ENCODE measurements at regions not wholly inside any gene's neighbourhood (a gene's known extent, or its start where the extent isn't known, plus 50 kb on each side); places are given as distances from the start of the nearest gene placed in this dataset.

DNA sequence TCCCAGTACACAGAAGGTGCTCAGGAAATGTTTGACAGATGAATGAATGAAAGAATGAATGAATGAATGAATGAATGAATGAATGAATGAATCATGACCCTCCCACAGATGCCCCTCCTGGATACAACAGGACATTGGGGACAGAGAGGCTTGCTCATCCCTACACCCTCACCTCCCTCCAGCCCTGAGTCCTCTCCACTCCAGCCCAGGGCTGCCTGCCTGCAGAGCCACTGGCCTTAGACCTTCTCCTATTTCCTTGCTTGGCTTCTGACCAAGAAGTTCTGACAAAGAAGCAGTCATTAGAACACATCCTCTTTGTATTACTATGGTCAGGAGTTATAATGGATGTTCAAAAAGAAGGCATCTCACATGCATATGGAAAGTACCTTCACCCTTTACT lies 240.7 kb upstream of the DAPK1 start:
- Histone ChIP-seq H3K27me3 (ENCODE audit: insufficient read depth in 3 of 3, low read length in 2 of 3) (no peaks in the 10 kb centered on the region), H3K36me3 (ENCODE audit: insufficient read depth in 1 of 2, low read depth in 1 of 2) (no peaks in the 10 kb centered on the region), H3K9me3 (no peaks in the 10 kb centered on the region), H3K4me3 (no peak overlapping the region), H3K4me1 (peaks cover 7% of the 10 kb centered on the region), H3K27ac (no peak overlapping the region)
- ATAC-seq (peak in 3 of 4 donors; percentile 53 to 70 (median 54)), DNase-seq (no peak)
- TF ChIP-seq, protein P1, sequence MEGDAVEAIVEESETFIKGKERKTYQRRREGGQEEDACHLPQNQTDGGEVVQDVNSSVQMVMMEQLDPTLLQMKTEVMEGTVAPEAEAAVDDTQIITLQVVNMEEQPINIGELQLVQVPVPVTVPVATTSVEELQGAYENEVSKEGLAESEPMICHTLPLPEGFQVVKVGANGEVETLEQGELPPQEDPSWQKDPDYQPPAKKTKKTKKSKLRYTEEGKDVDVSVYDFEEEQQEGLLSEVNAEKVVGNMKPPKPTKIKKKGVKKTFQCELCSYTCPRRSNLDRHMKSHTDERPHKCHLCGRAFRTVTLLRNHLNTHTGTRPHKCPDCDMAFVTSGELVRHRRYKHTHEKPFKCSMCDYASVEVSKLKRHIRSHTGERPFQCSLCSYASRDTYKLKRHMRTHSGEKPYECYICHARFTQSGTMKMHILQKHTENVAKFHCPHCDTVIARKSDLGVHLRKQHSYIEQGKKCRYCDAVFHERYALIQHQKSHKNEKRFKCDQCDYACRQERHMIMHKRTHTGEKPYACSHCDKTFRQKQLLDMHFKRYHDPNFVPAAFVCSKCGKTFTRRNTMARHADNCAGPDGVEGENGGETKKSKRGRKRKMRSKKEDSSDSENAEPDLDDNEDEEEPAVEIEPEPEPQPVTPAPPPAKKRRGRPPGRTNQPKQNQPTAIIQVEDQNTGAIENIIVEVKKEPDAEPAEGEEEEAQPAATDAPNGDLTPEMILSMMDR (IDR thresholded peaks at IDR 0.05) = no peak
- intact Hi-C loops (cut with DNase I) = no loop called here

DNA sequence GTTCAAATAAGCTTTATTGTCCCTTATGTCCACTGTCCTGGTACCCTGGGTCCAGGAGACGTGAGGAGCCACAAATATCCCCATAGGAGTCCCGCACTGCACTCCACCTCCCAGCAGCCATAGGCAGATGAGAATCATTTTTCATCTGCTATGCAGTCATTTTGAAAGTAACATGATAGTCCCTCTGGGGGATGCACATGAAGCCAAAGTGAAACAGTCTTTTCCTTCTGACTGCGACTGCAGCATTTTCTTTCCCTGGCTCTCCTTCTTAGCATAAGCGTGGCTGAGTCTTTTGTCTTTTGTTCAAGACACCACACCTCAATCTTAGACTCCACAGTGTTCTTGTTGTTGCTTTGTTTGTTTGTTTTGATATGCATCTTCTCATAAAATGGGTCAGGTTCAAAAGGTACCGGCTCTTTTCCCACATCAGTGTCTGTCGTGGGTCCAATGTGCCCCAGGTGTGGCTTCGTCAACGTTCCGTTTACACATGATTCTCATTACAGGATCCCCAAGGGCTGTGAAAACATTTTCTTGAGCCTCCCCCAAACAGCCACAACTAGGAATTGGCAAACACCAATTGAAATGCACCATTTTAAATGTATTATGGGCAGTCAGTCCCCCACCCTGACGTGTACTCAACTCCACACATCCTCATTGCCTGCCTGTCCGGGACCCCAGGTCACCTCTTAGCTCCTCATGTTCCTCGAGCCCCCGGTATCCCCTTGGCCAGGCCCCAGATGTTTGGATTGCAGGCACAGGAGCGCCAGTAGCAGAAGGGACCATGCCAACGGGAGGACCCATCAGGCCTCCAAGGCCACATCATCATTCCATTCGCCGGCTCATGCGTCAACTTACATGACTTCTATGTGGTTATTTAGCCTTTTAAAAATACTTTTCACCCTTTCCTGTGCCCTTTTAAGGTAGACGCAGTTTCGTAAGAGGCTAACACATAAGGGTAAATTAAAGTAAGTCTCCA lies 237.8 kb upstream of the DAPK1 start:
- Histone ChIP-seq H3K9me3 (no peaks in the 10 kb centered on the region), H3K27ac (no peak overlapping the region), H3K4me3 (no peak overlapping the region), H3K36me3 (ENCODE audit: insufficient read depth in 1 of 2, low read depth in 1 of 2) (no peaks in the 10 kb centered on the region), H3K4me1 (peaks cover 7% of the 10 kb centered on the region), H3K27me3 (ENCODE audit: insufficient read depth in 3 of 3, low read length in 2 of 3) (no peaks in the 10 kb centered on the region)
- 53 to 61% (median 56%) methylated on average over 20 of the region's 20 CpGs for whole genome bisulfite sequencing, 3 donors
- ATAC-seq = peak in 2 of 4 donors; percentile 17 to 71
- intact Hi-C loops (cut with DNase I) = no loop called here
- TF ChIP-seq, protein P1 (IDR thresholded peaks at IDR 0.05) = no peak
- peak; percentile 59 to 64 for DNase-seq

DNA sequence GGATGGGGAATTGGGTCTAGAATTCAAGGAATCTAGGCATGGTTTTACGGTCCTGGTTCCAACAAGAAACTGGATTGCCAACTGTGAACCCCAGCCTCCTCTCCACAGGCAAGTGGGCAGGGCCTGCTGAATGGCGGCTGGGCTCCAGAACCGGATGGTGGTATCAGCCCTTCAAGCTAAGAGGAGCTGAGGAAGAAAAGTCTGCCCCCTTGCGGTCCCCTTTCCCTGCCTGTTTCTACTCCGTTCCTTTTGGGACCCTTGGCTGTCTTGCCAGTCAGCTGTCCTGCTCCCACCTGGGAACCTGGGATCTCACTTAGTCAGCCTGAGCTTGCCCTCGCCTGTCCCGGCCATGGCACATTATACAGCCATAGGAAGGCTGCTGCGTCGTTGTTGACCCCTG lies 234.4 kb upstream of the DAPK1 start:
- no peaks in the 10 kb centered on the region for H3K27me3 ChIP-seq (ENCODE audit: insufficient read depth in 3 of 3, low read length in 2 of 3)
- intact Hi-C loops (cut with DNase I) = no loop called here
- H3K27ac ChIP-seq = no peak overlapping the region
- H3K4me3 ChIP-seq = no peak overlapping the region
- no peaks in the 10 kb centered on the region for H3K36me3 ChIP-seq (ENCODE audit: insufficient read depth in 1 of 2, low read depth in 1 of 2)
- WGBS, 3 donors = 69 to 91% (median 88%) methylated on average over 9 of the region's 9 CpGs
- TF ChIP-seq, protein P1 (IDR thresholded peaks at IDR 0.05) = no peak
- no peak for ATAC-seq
- H3K4me1 ChIP-seq = no peaks in the 10 kb centered on the region
- DNase-seq = no peak
- H3K9me3 ChIP-seq = no peaks in the 10 kb centered on the region

DNA sequence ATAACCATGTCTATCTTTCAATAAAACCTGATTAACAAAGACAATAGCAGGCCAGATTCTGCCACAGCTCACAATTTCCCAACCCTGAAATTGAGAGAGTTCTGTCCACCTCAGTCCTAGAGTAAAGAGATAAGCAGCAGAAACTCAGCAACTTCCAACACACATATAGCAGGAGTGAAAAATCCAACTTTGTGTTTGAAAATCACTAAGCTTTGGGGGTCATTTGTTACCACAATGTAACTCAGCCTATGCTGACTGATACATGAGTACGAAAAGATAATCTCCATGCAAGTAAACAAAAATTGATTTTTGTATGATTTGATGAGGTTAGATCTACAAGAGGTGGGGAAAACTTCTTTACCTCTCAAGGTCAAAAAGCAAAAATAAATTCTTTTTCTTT lies 231.0 kb upstream of the DAPK1 start:
- Histone ChIP-seq H3K36me3 (ENCODE audit: insufficient read depth in 1 of 2, low read depth in 1 of 2) (no peaks in the 10 kb centered on the region), H3K27ac (peak overlapping the region; percentile 32), H3K4me3 (no peak overlapping the region), H3K4me1 (no peaks in the 10 kb centered on the region), H3K9me3 (no peaks in the 10 kb centered on the region), H3K27me3 (ENCODE audit: insufficient read depth in 3 of 3, low read length in 2 of 3) (peaks cover 0 to 5% (median 0%) of the 10 kb centered on the region in 3 donors)
- DNase-seq (no peak), ATAC-seq (no peak)
- TF ChIP-seq, protein P1 (IDR thresholded peaks at IDR 0.05) = no peak
- intact Hi-C loops (cut with DNase I) = no loop called here
- WGBS, 3 donors = 44 to 75% (median 64%) methylated on average over 1 of the region's 1 CpG

Measured in psoas muscle (tissue), 7 donors.